Mesenteric fat pad (tissue), 1 donor: ENCODE measurements at regions not wholly inside any gene's neighbourhood (a gene's known extent, or its start where the extent isn't known, plus 50 kb on each side); places are given as distances from the start of the nearest gene placed in this dataset.
"Not testable (repeated sequence)": the region's sequence is repeated elsewhere in the genome, so short reads cannot be mapped to it uniquely, and the experiment has no call there.

Experiments used
- DNase-seq: peaks from one replicate; pipeline ENCODE4 v3.0.0-alpha.2; 2020; ENCODE audit warnings: low spot score
- donor health status: DM: yes; HTN: yes; CAD: no.

DNA sequence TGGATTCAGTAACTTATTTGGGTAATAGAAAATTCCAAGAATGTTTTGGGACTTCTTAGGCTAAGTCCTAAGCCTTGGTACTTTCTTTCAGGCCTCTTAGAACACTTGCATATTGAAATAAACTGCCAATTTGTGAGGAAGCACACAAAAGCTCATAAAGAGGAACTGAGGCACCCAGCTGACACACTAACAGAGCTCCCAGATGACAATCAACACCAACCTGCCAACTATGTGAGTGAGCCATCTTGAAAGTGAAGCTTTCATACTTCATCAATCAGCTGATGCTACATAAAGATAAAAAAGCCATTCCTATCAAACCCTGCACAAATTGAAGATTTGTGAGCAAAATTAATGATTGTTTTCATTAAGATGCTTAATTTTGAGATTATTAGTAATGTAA lies 832.5 kb upstream of the EPHA7 start:
- no peak for DNase-seq

DNA sequence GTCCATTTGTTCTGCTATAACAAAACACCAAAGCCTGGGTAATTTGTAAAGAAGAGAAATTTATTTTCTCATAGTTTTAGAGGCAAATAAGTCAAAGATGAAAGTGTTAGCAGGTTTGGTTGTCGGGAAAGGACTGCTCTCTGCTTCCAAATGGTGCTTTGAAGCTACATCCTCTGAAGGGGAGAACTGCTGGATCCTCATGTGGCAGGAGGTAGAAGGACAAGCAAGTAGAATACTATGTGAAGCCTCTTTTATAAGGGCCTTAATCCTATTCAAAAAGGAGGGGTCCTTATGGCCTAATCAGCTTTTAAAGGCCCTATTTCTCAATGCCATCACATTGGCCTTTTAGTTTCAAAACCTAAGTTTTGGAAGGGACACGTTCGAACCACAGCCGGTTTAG lies 826.0 kb upstream of the EPHA7 start:
- no peak for DNase-seq

DNA sequence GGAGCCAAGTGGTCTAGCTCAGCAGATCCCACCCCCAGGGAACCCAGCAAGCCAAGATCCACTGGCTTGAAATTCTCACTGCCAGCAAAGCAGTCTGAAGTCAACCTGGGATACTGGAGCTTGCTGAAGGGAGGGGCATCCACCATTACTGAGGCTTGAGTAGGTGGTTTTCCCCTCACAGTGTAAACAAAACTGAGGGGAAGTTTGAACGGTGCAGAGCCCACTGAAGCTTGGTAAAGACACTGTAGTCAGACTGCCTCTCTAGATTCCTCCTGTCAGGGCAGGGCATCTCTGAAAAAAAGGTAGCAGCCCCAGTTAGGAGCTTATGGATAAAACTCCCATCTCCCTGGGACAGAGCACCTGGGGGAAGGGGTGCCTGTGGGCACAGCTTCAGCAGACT lies 819.5 kb upstream of the EPHA7 start:
- no peak for DNase-seq

GRCh38 chr6:94227741-94228140 lies 808.4 kb upstream of the EPHA7 start:
- no peak for DNase-seq

- no peak for DNase-seq
Observed at GRCh38 chr6:94217836-94218235, 798.5 kb upstream of the EPHA7 start.

DNA sequence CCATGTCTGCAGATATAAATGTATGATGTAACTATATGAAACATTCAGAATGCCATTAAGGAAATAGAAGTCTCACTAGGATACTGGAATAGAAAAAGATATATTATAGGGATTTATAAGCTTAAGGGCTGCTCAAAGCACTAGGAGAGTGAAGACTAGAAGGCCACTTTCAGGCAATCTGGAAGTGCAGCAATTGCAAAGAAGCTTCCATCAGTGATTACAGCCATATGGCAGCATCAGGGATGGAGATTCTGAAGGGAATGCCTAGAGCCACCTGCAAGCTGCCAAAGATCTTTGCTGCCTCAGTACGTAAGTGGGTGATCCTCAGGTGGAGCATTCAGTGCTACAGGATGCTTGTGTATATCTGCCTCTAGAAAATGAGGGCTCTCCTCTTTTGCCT lies 796.2 kb upstream of the EPHA7 start:
- DNase-seq: no peak

- no peak for DNase-seq
Observed at GRCh38 chr6:94213226-94213625, 793.9 kb upstream of the EPHA7 start.

DNA sequence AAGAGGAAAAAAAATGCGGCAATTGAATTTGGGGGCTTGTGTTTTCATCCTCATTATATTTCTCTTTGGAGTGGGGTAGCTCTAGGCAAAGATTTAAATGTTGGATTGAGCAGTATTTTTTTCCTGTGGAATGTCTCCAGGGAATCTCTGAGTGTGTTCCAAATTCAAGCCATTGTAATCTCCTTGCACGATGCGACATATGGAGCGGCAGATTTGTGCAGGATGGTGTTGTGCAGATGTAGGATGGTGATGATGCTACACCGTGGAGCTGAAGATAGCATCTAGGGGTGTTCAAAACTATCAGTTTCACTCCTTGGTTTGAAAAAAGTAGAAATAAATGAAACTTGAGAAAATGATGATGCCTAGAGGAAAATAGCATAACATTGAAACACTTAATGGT lies 777.5 kb upstream of the EPHA7 start:
- DNase-seq: no peak

- no peak for DNase-seq
Observed at GRCh38 chr6:94190030-94190429, 770.7 kb upstream of the EPHA7 start.

GRCh38 chr6:94184666-94185464 lies 765.5 kb upstream of the EPHA7 start:
- DNase-seq: no peak

- no peak for DNase-seq
Observed at GRCh38 chr6:94177429-94177828, 758.1 kb upstream of the EPHA7 start.

DNA sequence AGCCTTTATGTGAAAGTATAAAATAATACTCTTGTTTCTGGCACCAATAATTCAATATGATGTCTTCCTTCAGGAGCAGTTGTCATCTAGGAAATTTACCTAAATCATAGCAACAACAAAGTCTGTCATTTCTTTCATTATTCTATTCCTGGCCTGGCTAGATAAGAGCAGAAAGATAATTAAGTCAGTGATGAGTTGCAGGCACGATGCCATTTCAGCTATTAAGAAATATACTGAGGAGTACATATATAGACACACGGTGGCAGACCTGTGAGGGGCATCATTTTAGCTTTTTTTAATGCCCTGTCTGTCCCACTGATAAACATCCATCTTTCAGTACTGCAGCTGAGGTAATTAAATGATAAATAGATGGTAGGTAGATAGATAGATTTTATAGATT lies 756.1 kb upstream of the EPHA7 start:
- DNase-seq: no peak

DNA sequence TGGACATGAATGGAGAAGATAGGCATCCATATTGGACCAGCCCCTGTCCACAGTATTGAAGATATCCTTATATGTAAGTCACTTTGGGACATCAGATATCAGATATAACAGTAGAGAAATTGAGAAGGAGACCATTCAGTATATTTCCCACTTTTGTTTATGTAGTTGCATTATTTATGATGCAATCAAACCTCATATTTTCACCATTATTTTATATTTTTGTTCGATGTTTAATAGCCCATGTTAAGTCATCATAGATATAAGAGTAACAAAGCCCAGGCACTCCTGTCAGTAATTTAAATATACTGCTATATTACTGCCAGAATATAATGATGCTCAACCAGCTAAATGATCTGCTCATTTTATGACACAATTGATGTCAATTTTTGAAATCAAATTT lies 744.5 kb upstream of the EPHA7 start:
- no peak for DNase-seq

DNA sequence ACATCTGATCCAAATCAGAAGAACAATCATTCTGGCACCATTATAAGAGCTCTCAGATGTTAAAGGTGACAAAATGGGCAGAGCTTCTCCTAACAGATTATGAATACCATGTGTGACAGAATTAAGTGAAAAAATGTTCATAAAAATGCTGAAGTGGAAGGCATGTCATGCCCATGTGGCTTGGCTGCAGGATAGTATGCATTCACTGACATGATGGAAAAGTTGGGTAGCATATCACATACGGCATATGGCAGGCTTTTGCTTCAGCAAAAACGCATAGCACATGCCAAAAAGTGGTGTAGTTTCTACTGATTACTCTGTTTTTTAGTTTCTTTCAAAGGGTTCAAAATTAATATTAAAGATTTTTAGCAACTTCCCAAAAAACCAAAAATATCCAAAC lies 731.5 kb upstream of the EPHA7 start:
- no peak for DNase-seq

DNA sequence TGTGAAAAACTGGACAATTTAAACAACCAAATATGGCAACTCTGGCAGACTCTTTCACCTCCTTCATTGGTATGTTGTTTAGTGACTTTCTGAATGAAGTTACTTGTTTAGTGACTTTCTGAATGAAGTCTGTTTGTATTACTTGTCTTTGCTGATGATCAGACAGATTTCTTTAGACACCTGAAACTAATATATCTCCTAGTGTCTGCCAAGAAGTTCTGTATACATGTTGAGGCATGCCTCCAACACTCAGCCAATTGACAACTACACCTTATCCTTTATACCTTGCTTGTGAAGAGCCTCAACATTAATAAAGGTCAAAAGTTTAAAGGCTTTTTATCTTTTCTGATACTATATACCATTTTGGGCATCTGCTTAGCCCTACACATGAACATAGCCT lies 725.4 kb upstream of the EPHA7 start:
- no peak for DNase-seq

- DNase-seq: not testable (repeated sequence)
Observed at GRCh38 chr6:94137178-94137577, 717.8 kb upstream of the EPHA7 start.

DNA sequence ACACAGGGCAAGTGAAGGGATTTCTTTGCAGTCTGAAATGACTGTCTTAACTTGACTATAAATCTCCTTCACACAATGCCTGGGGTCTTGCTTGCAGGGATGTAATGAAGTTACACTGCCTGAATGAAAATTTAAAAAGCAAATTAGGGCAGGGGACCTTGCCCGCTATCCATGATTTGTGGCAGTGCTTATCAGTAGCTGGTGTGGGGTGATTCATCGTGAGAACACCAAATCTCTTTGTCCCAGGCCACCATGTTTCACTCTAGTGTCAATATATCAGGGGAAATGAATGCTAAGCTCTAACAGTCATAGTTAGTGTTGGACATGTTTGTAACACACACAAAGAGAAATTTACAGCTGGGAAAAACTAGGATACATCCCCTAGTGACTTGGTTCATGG lies 713.7 kb upstream of the EPHA7 start:
- DNase-seq: no peak

GRCh38 chr6:94131271-94131670 lies 711.9 kb upstream of the EPHA7 start:
- no peak for DNase-seq

- DNase-seq: no peak
Observed at GRCh38 chr6:94130478-94130877, 711.1 kb upstream of the EPHA7 start.

DNA sequence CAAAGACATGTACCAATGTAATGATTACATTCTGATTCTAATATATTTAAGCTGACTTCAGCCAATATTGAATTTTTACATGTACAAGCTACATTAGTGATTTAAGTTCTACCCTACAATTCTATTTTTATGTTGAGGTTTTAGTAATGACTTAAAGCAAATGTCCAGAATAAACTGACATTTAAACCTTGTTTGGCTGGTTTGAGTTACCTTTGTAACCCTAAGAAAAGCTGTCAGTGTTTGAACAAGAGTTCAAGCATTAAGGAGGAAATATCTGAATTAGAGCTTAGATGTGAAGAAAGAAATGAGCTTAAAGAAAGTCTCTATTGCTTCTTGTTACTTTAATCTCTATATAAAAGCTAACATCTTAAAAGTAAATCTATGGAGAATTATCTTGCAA lies 710.6 kb upstream of the EPHA7 start:
- no peak for DNase-seq

GRCh38 chr6:94127716-94128115 lies 708.4 kb upstream of the EPHA7 start:
- no peak for DNase-seq

DNA sequence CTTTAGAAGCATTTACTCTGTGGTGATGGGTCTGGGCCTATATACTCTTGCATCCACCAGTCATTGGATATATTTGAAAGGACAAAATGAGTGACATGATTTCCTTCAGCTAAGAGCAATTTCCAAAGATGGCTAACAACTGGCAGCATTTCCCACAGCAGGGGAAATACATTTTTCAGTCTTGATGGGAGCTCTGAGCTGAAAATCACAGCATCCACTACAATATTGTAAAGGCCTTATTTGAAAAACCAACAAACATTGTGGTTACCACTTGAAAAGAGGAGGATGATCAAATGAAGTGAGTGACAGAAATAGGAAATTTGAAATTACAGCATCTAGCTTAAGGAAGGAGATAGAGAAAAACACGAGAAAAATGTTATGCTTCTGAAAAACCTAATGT lies 705.0 kb upstream of the EPHA7 start:
- no peak for DNase-seq

DNA sequence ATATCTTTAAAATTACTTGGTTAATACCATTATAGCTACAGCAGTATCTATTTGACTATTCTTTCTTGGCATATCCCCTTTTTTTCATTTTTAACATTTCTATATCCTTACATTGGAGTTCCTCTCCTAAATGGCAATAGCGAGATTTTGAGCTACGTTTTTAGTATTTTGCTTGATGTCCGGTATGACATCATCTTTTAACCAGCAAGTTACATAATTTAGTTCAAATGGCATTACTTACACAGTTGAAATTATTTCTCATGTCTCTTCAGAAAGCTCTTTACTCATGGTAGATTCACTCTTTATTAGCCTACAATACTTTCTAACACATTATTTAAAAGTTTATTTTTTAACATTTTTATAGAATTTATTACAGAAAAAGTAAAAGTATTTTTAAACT lies 701.7 kb upstream of the EPHA7 start:
- DNase-seq: no peak

DNA sequence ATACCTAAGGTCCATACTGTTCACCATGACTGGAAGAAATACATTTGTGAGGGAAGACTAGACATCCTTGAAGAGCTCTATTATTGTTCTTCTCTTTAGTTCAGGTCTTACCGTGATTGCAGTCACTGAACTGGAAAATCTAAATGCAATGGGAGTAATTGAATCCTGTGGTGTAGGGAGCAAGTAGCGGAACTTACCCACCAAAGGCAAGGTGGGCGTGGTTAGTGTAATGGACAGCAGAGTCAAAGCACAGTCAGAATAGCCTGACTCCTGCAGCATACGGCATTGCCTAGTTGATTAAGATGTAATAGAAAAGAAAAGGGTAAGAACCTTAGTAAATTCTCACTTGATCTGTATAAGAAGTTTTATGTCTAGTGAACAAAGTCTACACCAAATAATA lies 679.7 kb upstream of the EPHA7 start:
- no peak for DNase-seq
